HFF-Myc (cell line): ENCODE measurements at regions not wholly inside any gene's neighbourhood (a gene's known extent, or its start where the extent isn't known, plus 50 kb on each side); places are given as distances from the start of the nearest gene placed in this dataset.
A peak's percentile ranks its signal among the peaks of the same experiment; 100 is the strongest.

Experiments used
- DNase-seq: peaks from one replicate; pipeline ENCODE4 v3.0.0-alpha.2; 2011; ENCODE audit warnings: low read depth; ENCODE audit errors: extremely low read depth
- H3K4me3 ChIP-seq: replicated peaks from 2 replicates; pipeline ENCODE4 v1.5.1; 2011; ENCODE audit warnings: low read depth, mild to moderate bottlenecking, control low read depth, low read length
- CTCF ChIP-seq: IDR thresholded peaks from 2 replicates; pipeline ENCODE4 v1.5.1; 2012; ENCODE audit warnings: mild to moderate bottlenecking, low read depth, low read length, control low read depth; ENCODE audit errors: missing control alignments

DNA sequence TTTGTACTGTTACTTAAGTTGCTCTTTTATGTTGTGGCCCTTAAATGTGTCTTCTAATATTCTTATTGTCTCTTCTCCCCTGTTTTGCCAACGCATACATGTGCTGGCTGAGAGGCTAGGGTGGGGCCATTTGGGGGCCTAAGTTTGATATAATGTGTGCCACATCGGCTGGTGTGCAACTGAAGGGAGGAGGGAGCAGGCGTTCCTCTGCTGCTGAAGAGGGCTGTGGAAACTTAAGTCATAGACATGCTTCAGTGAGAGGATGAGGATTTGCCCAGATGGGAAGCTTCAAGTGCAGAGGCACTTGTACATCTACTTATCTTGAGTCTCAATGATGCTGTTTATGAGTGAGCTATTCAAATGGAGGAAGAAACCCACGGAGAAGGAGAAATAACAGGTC, 630.6 kb downstream of the LMO4 start:
- no peak overlapping the region for H3K4me3 ChIP-seq
- no peak for DNase-seq
- TF ChIP-seq CTCF = no peak

GRCh38 chr1:87961992-87962391, 633.3 kb downstream of the LMO4 start:
- no peak overlapping the region for H3K4me3 ChIP-seq
- no peak for TF ChIP-seq CTCF
- no peak for DNase-seq

- no peak for DNase-seq
- TF ChIP-seq CTCF = no peak
Observed at GRCh38 chr1:87963556-87963955, 634.9 kb downstream of the LMO4 start.

GRCh38 chr1:87965193-87965592, 636.5 kb downstream of the LMO4 start:
- no peak for DNase-seq
- no peak overlapping the region for H3K4me3 ChIP-seq
- no peak for TF ChIP-seq CTCF

More at GRCh38 chr1:87963556-87963955, 634.9 kb downstream of the LMO4 start:
- H3K4me3 ChIP-seq = no peak overlapping the region

GRCh38 chr1:87968197-87968955, 639.7 kb downstream of the LMO4 start:
- DNase-seq = peak; percentile 9
- TF ChIP-seq CTCF = no peak
- no peak overlapping the region for H3K4me3 ChIP-seq

DNA sequence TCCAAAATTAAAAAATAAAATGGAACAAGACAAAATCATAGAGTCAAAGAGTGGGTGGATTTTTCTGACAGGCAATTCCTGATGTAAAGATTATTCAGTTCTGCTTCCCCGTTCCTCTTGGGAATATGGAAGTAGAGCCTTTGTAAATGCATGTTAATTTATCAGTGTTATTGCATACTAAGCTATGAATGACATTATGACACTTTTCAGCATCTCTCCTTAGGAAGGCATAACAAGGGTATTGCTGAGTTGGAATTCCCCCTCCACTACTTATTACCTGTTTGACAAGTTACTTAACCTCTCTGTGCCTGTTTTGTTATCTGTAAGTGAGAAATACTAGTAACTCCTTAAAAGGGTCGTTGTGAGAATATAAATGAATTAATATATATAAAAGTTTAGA, 640.4 kb downstream of the LMO4 start:
- H3K4me3 ChIP-seq = no peak overlapping the region
- no peak for TF ChIP-seq CTCF
- no peak for DNase-seq

DNA sequence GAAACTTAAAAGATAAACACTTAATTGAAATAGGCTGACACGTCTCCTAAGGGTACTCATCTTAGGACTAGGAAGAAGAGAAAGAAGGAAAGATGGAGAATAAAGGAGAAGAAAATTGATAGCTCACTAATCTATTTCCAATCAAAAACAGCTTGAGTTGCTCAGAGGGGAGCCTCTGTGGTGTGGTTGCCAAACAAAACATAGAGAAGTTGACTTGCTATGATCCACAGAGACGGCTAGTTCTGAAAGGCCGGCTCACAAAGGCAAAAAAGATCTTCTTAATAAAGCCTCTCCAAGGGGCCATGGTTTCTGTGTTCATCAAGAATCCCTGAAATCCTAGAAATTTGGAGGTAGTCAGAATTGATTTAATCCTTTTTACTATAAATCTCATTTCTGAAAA, 644.1 kb downstream of the LMO4 start:
- no peak for DNase-seq
- H3K4me3 ChIP-seq = no peak overlapping the region
- TF ChIP-seq CTCF = no peak
